NCI-H446 (cell line): ENCODE measurements at regions not wholly inside any gene's neighbourhood (a gene's known extent, or its start where the extent isn't known, plus 50 kb on each side); places are given as distances from the start of the nearest gene placed in this dataset.
"Not testable (repeated sequence)": the region's sequence is repeated elsewhere in the genome, so short reads cannot be mapped to it uniquely, and the experiment has no call there.

Experiments
- DNase-seq, 2 experiments: peaks; one replicate each; lab custom pipeline; 2025; lab: John Stamatoyannopoulos, UW

GRCh38 chr6:168938546-168938945 is 315.1 kb downstream of the THBS2 start:
- no peak for DNase-seq

- no peak for DNase-seq
These were observed 316.6 kb downstream of the THBS2 start for GRCh38 chr6:168937054-168937453.

- no peak for DNase-seq
These were observed 318.0 kb downstream of the THBS2 start for GRCh38 chr6:168935628-168936010.

GRCh38 chr6:168934660-168935627 is 318.7 kb downstream of the THBS2 start:
- no peak for DNase-seq

GRCh38 chr6:168932171-168932570 is 321.5 kb downstream of the THBS2 start:
- not testable (repeated sequence) for DNase-seq

- DNase-seq, result not testable (repeated sequence)
These were observed 322.6 kb downstream of the THBS2 start for GRCh38 chr6:168931072-168931471.

GRCh38 chr6:168929871-168930450 is 323.7 kb downstream of the THBS2 start:
- no peak for DNase-seq

- DNase-seq, result no peak
These were observed 325.6 kb downstream of the THBS2 start for GRCh38 chr6:168928012-168928411.

- no peak for DNase-seq
These were observed 326.6 kb downstream of the THBS2 start for GRCh38 chr6:168927026-168927425.

- DNase-seq, result no peak
These were observed 327.3 kb downstream of the THBS2 start for GRCh38 chr6:168926306-168926705.

GRCh38 chr6:168925671-168926070 is 328.0 kb downstream of the THBS2 start:
- DNase-seq, result no peak

GRCh38 chr6:168923171-168923570 is 330.5 kb downstream of the THBS2 start:
- DNase-seq, result no peak

GRCh38 chr6:168922436-168922835 is 331.2 kb downstream of the THBS2 start:
- DNase-seq, result no peak

- no peak for DNase-seq
These were observed 333.4 kb downstream of the THBS2 start for GRCh38 chr6:168920289-168920688.

GRCh38 chr6:168919470-168920179 is 334.0 kb downstream of the THBS2 start:
- no peak for DNase-seq

- DNase-seq, result no peak
These were observed 337.0 kb downstream of the THBS2 start for GRCh38 chr6:168916576-168917211.

- DNase-seq, result no peak
These were observed 337.8 kb downstream of the THBS2 start for GRCh38 chr6:168915855-168916254.

- no peak for DNase-seq
These were observed 338.4 kb downstream of the THBS2 start for GRCh38 chr6:168915242-168915641.

GRCh38 chr6:168913866-168914469 is 339.7 kb downstream of the THBS2 start:
- DNase-seq, result no peak

- not testable (repeated sequence) for DNase-seq
These were observed 340.3 kb downstream of the THBS2 start for GRCh38 chr6:168913231-168913865.

GRCh38 chr6:168909288-168909687 is 344.4 kb downstream of the THBS2 start:
- no peak for DNase-seq
